Stimulated activated CD4-positive, alpha-beta T cell treated with anti-CD3 and anti-CD28 coated beads, TNF-alpha, amount 100 ng/mL, for 48 hours (primary cell): ENCODE measurements at regions not wholly inside any gene's neighbourhood (a gene's known extent, or its start where the extent isn't known, plus 50 kb on each side); places are given as distances from the start of the nearest gene placed in this dataset.
"Not testable (repeated sequence)": the region's sequence is repeated elsewhere in the genome, so short reads cannot be mapped to it uniquely, and the experiment has no call there.

Experiments used
- DNase-seq, 3 donors: peaks; one replicate each; pipeline ENCODE4 v3.0.0-alpha.2; 2020; ENCODE audit warnings: low read depth in 3 of 3

GRCh38 chr6:115873901-115874300, 186.8 kb downstream of the FRK start:
- DNase-seq: no peak

- DNase-seq: no peak
These were observed 190.2 kb downstream of the FRK start for GRCh38 chr6:115870464-115870863.

- no peak for DNase-seq
These were observed 194.8 kb downstream of the FRK start for GRCh38 chr6:115865914-115866313.

GRCh38 chr6:115863211-115863610, 197.5 kb downstream of the FRK start:
- no peak for DNase-seq

GRCh38 chr6:115861658-115862057, 199.0 kb downstream of the FRK start:
- DNase-seq: not testable (repeated sequence)

GRCh38 chr6:115859577-115859976, 201.1 kb downstream of the FRK start:
- DNase-seq: not testable (repeated sequence)

GRCh38 chr6:115854866-115855665, 205.6 kb downstream of the FRK start:
- no peak for DNase-seq

GRCh38 chr6:115847671-115848070, 213.0 kb downstream of the FRK start:
- DNase-seq: no peak

- no peak for DNase-seq
These were observed 216.7 kb downstream of the FRK start for GRCh38 chr6:115843945-115844344.

- DNase-seq: no peak
These were observed 218.4 kb downstream of the FRK start for GRCh38 chr6:115842338-115842737.

- no peak for DNase-seq
These were observed 221.0 kb downstream of the FRK start for GRCh38 chr6:115839583-115840181.

GRCh38 chr6:115838763-115839401, 221.8 kb downstream of the FRK start:
- no peak for DNase-seq

GRCh38 chr6:115838216-115838615, 222.5 kb downstream of the FRK start:
- DNase-seq: no peak

- not testable (repeated sequence) for DNase-seq
These were observed 224.3 kb downstream of the FRK start for GRCh38 chr6:115836374-115836773.

- DNase-seq: no peak
These were observed 225.4 kb downstream of the FRK start for GRCh38 chr6:115835314-115835713.

- not testable (repeated sequence) for DNase-seq
These were observed 226.1 kb downstream of the FRK start for GRCh38 chr6:115834542-115834941.

- DNase-seq: no peak
These were observed 227.9 kb downstream of the FRK start for GRCh38 chr6:115832786-115833185.

GRCh38 chr6:115832186-115832585, 228.5 kb downstream of the FRK start:
- DNase-seq: no peak

GRCh38 chr6:115830895-115831294, 229.8 kb downstream of the FRK start:
- DNase-seq: no peak

GRCh38 chr6:115821798-115822197, 238.9 kb downstream of the FRK start:
- DNase-seq: no peak

GRCh38 chr6:115819506-115819905, 241.2 kb downstream of the FRK start:
- no peak for DNase-seq

- no peak for DNase-seq
These were observed 243.5 kb downstream of the FRK start for GRCh38 chr6:115817161-115817560.

GRCh38 chr6:115814907-115815306, 245.8 kb downstream of the FRK start:
- DNase-seq: no peak
